Smooth muscle cell (in vitro differentiated cells): ENCODE measurements at regions not wholly inside any gene's neighbourhood (a gene's known extent, or its start where the extent isn't known, plus 50 kb on each side); places are given as distances from the start of the nearest gene placed in this dataset. TPM values are rescaled to one million over a fixed set of nuclear protein-coding genes. Genes with fewer than 3 reads are reported as not detected.

ENCODE experiments used
- DNase-seq: peaks from one replicate; lab custom pipeline; 2025; ENCODE audit not compliant: unreplicated experiment; lab: John Stamatoyannopoulos, UW
- H2AFZ ChIP-seq: fragments of 200-600 bp; sonication (generic); 2 replicates; pipeline ENCODE4 v1.6.0; 2016; ENCODE audit warnings: antibody characterized with exemption, low read depth, mild to moderate bottlenecking
- H3F3A ChIP-seq: fragments of 200-600 bp; sonication (generic); 2 replicates; pipeline ENCODE4 v1.6.0; 2017; ENCODE audit warnings: antibody characterized with exemption, low read depth
- H3K27ac ChIP-seq: fragments of 200-600 bp; sonication (generic); 2 replicates; pipeline ENCODE4 v1.5.1; 2016; ENCODE audit warnings: low read depth, mild to moderate bottlenecking
- H3K27me3 ChIP-seq: fragments of 200-600 bp; sonication (generic); 2 replicates; pipeline ENCODE4 v1.6.1; 2016; ENCODE audit warnings: low read depth, mild to moderate bottlenecking
- H3K36me3 ChIP-seq: fragments of 200-600 bp; sonication (generic); 2 replicates; pipeline ENCODE4 v1.5.1; 2016; ENCODE audit warnings: low read depth
- H3K4me1 ChIP-seq: fragments of 200-600 bp; sonication (generic); 2 replicates; pipeline ENCODE4 v1.5.1; 2016; ENCODE audit warnings: low read depth
- H3K4me2 ChIP-seq: fragments of 200-600 bp; sonication (generic); 2 replicates; pipeline ENCODE4 v1.6.0; 2016; ENCODE audit warnings: mild to moderate bottlenecking
- H3K4me3 ChIP-seq: fragments of 200-600 bp; sonication (generic); 2 replicates; pipeline ENCODE4 v1.5.1; 2016; ENCODE audit warnings: mild to moderate bottlenecking
- H3K79me2 ChIP-seq: fragments of 200-600 bp; sonication (generic); 2 replicates; pipeline ENCODE4 v1.6.0; 2016; ENCODE audit warnings: low read depth, mild to moderate bottlenecking
- H3K9ac ChIP-seq: fragments of 200-600 bp; sonication (generic); 2 replicates; pipeline ENCODE4 v1.6.0; 2016; ENCODE audit warnings: low read depth
- H3K9me3 ChIP-seq: fragments of 200-600 bp; sonication (generic); replicated peaks from 2 replicates; pipeline ENCODE4 v1.5.1; 2016; ENCODE audit warnings: low read depth
- H4K20me1 ChIP-seq: fragments of 200-600 bp; sonication (generic); 2 replicates; pipeline ENCODE4 v1.6.0; 2016; ENCODE audit warnings: low read depth
- WGBS: methylation state at CpG from one replicate; pipeline ENCODE4 v1.1.7; 2016; ENCODE audit warnings: low lambda C conversion rate; 5-methylcytosine and 5-hydroxymethylcytosine counted together
- small RNA-seq: library from RNA; depleted of rRNA; stranded (forward); fragments of <200 nt; gene quantifications from one replicate; pipeline ENCODE3, GENCODE V24; 2014
- TF ChIP-seq, protein P1 (sequence below): fragments of 200-600 bp; sonication (generic); IDR thresholded peaks from 2 replicates; pipeline ENCODE4 v1.5.1; 2017; ENCODE audit warnings: borderline replicate concordance, mild to moderate bottlenecking, antibody characterized with exemption; ENCODE audit not compliant: insufficient read depth, poor library complexity, severe bottlenecking

DNA sequence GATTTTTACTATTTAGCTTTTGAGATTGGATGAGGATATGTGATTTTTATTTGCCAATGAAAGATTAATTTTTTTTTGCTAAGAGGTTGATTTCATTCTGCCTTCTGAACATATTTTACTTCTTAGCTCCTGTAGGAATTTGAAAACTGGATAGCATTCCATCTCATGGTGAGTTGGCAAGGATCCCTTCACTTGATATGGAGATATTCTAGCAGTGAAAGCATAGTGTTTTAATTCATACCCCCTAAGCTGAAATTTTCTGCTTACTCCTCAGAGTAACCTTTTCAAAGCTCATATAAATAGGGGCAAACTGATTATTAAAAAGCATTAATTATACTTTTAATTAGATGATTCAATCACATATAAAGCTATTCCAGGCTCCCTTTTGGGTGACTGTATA is 61.0 kb upstream of the KCNJ3 start:
- Histone ChIP-seq H3K9ac (no peak overlapping the region), H3K4me2 (no peak overlapping the region), H3K36me3 (no peaks in the 10 kb centered on the region), H3F3A (no peaks in the 10 kb centered on the region), H3K4me3 (no peak overlapping the region), H3K27ac (no peak overlapping the region), H2AFZ (no peak overlapping the region), H3K4me1 (no peaks in the 10 kb centered on the region), H3K27me3 (no peaks in the 10 kb centered on the region), H4K20me1 (no peaks in the 10 kb centered on the region), H3K9me3 (no peaks in the 10 kb centered on the region), H3K79me2 (no peaks in the 10 kb centered on the region)
- no peak for DNase-seq
- TF ChIP-seq, protein P1, sequence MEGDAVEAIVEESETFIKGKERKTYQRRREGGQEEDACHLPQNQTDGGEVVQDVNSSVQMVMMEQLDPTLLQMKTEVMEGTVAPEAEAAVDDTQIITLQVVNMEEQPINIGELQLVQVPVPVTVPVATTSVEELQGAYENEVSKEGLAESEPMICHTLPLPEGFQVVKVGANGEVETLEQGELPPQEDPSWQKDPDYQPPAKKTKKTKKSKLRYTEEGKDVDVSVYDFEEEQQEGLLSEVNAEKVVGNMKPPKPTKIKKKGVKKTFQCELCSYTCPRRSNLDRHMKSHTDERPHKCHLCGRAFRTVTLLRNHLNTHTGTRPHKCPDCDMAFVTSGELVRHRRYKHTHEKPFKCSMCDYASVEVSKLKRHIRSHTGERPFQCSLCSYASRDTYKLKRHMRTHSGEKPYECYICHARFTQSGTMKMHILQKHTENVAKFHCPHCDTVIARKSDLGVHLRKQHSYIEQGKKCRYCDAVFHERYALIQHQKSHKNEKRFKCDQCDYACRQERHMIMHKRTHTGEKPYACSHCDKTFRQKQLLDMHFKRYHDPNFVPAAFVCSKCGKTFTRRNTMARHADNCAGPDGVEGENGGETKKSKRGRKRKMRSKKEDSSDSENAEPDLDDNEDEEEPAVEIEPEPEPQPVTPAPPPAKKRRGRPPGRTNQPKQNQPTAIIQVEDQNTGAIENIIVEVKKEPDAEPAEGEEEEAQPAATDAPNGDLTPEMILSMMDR, result no peak

DNA sequence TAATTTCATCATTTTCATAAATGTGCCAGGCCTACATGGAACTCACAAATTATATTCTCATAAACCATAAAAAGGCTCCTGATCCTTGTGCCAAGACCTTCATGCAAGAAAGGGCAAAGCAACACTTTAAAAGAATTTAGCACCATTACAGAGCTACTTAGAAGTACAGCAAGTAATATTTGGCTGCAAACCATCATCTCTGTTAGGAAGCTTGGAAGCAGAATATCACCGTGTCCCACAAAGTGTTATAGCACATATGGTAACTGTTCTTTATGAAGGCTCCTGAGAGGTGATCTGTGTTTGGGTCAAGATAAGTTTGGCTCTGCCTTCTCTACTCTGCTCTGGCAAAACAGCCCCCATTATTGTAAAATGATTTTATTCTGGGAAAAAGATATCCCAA is 59.7 kb upstream of the KCNJ3 start:
- TF ChIP-seq, protein P1, result no peak
- Histone ChIP-seq H3K9me3 (no peaks in the 10 kb centered on the region), H3K4me2 (no peak overlapping the region), H3K9ac (no peak overlapping the region), H3F3A (no peaks in the 10 kb centered on the region), H3K27ac (no peak overlapping the region), H2AFZ (no peak overlapping the region), H3K4me3 (no peak overlapping the region), H3K79me2 (no peaks in the 10 kb centered on the region), H3K4me1 (no peaks in the 10 kb centered on the region), H4K20me1 (no peaks in the 10 kb centered on the region), H3K36me3 (no peaks in the 10 kb centered on the region), H3K27me3 (no peaks in the 10 kb centered on the region)
- DNase-seq, result no peak
- 94% methylated on average over 1 of the region's 1 CpG for WGBS

DNA sequence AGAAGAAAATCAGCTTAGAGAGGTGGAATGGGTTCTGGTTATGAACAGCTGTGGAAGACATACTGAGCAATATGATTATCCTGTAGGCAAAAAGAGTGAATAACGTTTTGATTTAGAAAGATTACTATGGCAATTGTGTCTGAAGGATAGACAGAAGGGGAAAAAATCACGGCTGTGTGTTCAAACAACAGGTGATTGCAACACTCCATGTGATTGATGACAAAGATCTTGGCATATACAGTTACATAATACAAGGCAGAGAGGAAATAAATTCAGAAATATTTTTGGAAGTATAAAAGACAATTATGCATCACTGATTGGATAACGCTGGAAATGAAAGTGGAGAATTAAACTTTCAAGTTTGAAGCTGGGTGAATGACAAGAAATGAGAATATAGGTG is 58.5 kb upstream of the KCNJ3 start:
- Histone ChIP-seq H3F3A (no peaks in the 10 kb centered on the region), H3K79me2 (no peaks in the 10 kb centered on the region), H2AFZ (no peak overlapping the region), H4K20me1 (no peaks in the 10 kb centered on the region), H3K4me3 (no peak overlapping the region), H3K9me3 (no peaks in the 10 kb centered on the region), H3K27me3 (no peaks in the 10 kb centered on the region), H3K4me2 (no peak overlapping the region), H3K36me3 (no peaks in the 10 kb centered on the region), H3K27ac (no peak overlapping the region), H3K9ac (no peak overlapping the region), H3K4me1 (no peaks in the 10 kb centered on the region)
- no peak for DNase-seq
- TF ChIP-seq, protein P1, result no peak
- 91% methylated on average over 3 of the region's 3 CpGs for WGBS

Small RNA genes lying in the stretch of these regions (small RNA-seq; reads per million reads assigned to genes)
- not detected for gene RNA5SP107
